Right atrium auricular region (tissue), 2 donors: ENCODE measurements at regions not wholly inside any gene's neighbourhood (a gene's known extent, or its start where the extent isn't known, plus 50 kb on each side); places are given as distances from the start of the nearest gene placed in this dataset.
"Not testable (repeated sequence)": the region's sequence is repeated elsewhere in the genome, so short reads cannot be mapped to it uniquely, and the experiment has no call there.

Experiments
- DNase-seq: peaks from one replicate; pipeline ENCODE4 v3.0.0-alpha.2; 2019; ENCODE audit warnings: low spot score
- H3K27ac ChIP-seq, 2 donors: fragments of 200-600 bp; sonication (generic); 1 replicate in 1 of 2; 2 replicates in 1 of 2; pipeline ENCODE4 v1.5.1; 2016 to 2019
- H3K27me3 ChIP-seq, 2 donors: fragments of 200-600 bp; sonication (generic); one replicate each; pipeline versions ENCODE4 v1.5.1 to v1.6.0; 2017 to 2019
- H3K36me3 ChIP-seq: fragments of 200-600 bp; sonication (generic); one replicate; pipeline ENCODE4 v1.5.1; 2016
- H3K4me1 ChIP-seq, 2 donors: fragments of 200-600 bp; sonication (generic); one replicate each; pipeline versions ENCODE4 v1.5.1 to v1.6.0; 2017 to 2019
- H3K4me3 ChIP-seq, 2 donors: fragments of 200-600 bp; sonication (generic); 1 replicate in 1 of 2; 2 replicates in 1 of 2; pipeline ENCODE4 v1.5.1; 2017 to 2019; ENCODE audit warnings: mild to moderate bottlenecking in 1 of 2, moderate library complexity in 1 of 2
- H3K9me3 ChIP-seq, 2 donors: fragments of 200-600 bp; sonication (generic); one replicate each; pipeline ENCODE4 v1.5.1; 2019
- TF ChIP-seq, protein P1 (sequence below), 2 donors: fragments of 200-600 bp; sonication (generic); IDR thresholded peaks; one replicate each; pipeline ENCODE4 v1.5.1; 2019; ENCODE audit warnings: antibody characterized with exemption in 2 of 2

DNA sequence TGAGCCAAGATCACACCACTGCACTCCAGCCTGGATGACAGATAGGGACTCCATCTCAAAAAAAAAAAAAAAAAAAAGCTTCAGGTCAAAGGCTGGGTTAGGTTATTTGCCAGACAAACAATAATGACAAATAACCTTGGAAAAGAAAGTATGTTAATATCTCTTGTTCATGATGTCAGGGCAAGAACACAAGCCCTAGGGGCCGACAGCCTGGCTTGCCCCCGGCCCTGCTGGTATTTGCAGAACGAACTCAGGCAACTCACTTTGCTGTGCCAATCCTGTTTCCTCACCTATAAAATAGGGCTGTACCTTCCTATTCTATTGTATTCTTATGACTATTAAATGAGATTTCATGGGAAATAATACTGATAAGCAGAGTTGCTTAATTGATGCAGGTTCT is 75.4 kb upstream of the CDC42EP3 start:
- no peaks in the 10 kb centered on the region for H3K4me1 ChIP-seq
- no peaks in the 10 kb centered on the region for H3K36me3 ChIP-seq
- TF ChIP-seq, protein P1, sequence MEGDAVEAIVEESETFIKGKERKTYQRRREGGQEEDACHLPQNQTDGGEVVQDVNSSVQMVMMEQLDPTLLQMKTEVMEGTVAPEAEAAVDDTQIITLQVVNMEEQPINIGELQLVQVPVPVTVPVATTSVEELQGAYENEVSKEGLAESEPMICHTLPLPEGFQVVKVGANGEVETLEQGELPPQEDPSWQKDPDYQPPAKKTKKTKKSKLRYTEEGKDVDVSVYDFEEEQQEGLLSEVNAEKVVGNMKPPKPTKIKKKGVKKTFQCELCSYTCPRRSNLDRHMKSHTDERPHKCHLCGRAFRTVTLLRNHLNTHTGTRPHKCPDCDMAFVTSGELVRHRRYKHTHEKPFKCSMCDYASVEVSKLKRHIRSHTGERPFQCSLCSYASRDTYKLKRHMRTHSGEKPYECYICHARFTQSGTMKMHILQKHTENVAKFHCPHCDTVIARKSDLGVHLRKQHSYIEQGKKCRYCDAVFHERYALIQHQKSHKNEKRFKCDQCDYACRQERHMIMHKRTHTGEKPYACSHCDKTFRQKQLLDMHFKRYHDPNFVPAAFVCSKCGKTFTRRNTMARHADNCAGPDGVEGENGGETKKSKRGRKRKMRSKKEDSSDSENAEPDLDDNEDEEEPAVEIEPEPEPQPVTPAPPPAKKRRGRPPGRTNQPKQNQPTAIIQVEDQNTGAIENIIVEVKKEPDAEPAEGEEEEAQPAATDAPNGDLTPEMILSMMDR (IDR thresholded peaks at IDR 0.05), result no peak
- no peaks in the 10 kb centered on the region for H3K9me3 ChIP-seq
- DNase-seq, result no peak
- H3K4me3 ChIP-seq, result no peak overlapping the region
- H3K27me3 ChIP-seq, result no peaks in the 10 kb centered on the region
- no peak overlapping the region for H3K27ac ChIP-seq

DNA sequence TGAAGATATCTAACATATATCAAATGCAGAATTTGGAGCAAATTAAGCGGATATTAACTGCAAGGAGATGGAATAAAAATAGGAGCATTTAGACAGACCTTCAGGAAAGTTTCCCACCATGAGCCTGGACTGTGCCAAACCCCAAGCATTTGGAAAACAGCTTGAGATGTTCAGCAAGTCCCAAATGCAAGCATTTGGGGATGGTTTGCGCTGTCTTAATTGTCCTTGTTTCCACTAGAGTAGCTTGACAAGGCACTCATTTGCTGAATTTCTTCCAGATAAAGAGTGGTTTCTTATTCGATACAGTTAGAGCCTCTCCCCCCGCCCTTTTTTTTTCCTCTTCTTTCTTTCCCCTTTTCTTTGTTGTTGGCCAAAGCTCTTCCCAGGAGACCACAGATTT is 77.1 kb upstream of the CDC42EP3 start:
- Histone ChIP-seq H3K27ac (no peak overlapping the region), H3K4me3 (no peak overlapping the region), H3K9me3 (no peaks in the 10 kb centered on the region), H3K36me3 (no peaks in the 10 kb centered on the region), H3K27me3 (no peaks in the 10 kb centered on the region), H3K4me1 (no peaks in the 10 kb centered on the region)
- no peak for DNase-seq
- TF ChIP-seq, protein P1 (IDR thresholded peaks at IDR 0.05), result no peak

DNA sequence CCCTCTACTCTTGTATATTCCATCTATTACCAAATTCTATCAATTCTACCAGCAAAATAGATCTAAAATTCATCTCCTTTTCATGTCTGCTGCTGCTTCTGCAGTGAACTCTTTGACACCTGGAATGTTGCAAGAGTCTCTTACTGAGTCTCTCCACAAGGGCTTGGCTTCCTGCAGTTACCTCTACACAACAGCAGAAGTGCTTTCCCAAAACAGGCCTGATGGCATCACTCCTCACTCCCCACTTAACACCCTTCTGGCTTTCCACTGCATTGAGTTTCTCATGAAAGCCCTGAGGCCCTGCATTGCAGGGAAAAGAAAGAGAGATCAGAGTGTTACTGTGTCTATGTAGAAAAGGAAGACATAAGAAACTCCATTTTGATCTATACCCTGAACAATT is 78.8 kb upstream of the CDC42EP3 start:
- H3K36me3 ChIP-seq, H3K4me1 ChIP-seq: not testable (repeated sequence)

DNA sequence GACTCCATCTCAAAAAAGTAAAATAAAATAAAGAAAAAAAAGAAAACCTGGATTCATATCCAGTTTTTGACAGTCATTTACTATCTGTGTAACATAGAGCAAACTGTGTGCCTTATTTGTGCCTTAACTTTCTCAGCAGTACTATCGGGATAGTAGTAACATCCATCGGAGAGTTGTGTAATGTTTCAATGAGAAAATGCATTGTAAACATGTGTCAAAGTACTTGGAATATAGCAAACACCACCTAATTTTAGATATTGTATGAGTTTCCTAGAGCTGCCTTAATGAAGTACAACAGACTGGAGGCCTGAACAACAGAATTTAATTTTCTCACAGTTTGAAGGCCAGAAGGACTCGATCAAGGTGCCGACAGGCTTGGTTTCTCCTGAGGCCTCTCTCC is 81.3 kb upstream of the CDC42EP3 start:
- Histone ChIP-seq H3K27ac (no peak overlapping the region), H3K9me3 (no peaks in the 10 kb centered on the region), H3K36me3 (no peaks in the 10 kb centered on the region), H3K4me1 (no peaks in the 10 kb centered on the region), H3K27me3 (no peaks in the 10 kb centered on the region), H3K4me3 (no peak overlapping the region)
- no peak for DNase-seq
- TF ChIP-seq, protein P1 (IDR thresholded peaks at IDR 0.05), result no peak

More for the DNA sequence above, 78.8 kb upstream of the CDC42EP3 start:
- not testable (repeated sequence) for DNase-seq, H3K27me3 ChIP-seq, H3K27ac ChIP-seq, H3K4me3 ChIP-seq, H3K9me3 ChIP-seq

DNA sequence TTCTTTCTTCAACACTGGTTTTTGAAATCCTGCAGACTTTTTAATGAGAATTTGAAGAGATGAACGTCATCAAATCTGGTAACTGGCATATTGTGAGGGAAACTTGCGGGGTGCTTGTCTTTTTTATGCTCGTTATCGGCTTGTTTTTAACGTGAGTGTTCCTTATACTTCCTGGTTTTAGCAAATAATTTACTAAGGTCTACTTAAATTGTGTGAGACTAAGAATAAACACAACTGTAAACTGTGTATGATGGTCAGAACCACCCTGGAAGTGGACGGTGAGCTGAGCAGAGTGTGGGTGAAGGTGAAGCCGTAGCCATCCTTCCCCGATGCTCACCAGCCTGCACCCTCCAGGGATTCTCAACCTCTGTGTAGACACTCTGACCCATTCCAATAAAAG is 82.3 kb upstream of the CDC42EP3 start:
- no peak overlapping the region for H3K4me3 ChIP-seq
- TF ChIP-seq, protein P1 (IDR thresholded peaks at IDR 0.05), result no peak
- H3K36me3 ChIP-seq, result no peaks in the 10 kb centered on the region
- no peaks in the 10 kb centered on the region for H3K9me3 ChIP-seq
- H3K27me3 ChIP-seq, result no peaks in the 10 kb centered on the region
- no peak overlapping the region for H3K27ac ChIP-seq
- H3K4me1 ChIP-seq, result no peaks in the 10 kb centered on the region
- no peak for DNase-seq

DNA sequence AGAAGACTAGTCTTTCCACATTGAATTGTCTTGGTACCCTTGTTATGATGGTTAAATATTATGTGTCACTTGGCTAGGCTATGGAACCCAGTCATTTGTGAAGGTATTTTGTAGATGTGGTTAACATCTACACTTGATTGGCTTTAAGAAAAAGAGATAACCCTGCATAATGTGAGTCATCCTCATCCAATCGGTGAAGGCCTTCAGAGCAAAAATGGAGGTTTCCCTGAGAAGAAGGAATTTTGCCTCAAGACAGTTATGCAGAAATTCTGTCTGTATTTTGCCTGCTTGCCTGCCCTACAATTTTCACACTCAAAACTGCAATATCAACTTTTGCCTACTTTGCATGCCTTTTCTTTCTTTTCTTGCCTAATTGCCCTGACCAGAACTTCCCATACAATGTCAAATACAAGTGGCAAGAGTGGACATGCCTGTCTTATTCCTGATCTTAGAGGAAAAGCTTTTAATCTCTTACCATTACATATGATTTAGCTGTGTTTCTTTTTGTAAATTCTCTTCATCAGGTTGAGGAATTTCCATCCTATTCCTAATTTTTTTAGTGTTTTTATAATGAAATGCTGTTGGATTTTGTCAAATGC is 84.6 kb upstream of the CDC42EP3 start:
- H3K4me1 ChIP-seq, H3K9me3 ChIP-seq, H3K4me3 ChIP-seq, H3K27me3 ChIP-seq, H3K27ac ChIP-seq, H3K36me3 ChIP-seq, DNase-seq: not testable (repeated sequence)

DNA sequence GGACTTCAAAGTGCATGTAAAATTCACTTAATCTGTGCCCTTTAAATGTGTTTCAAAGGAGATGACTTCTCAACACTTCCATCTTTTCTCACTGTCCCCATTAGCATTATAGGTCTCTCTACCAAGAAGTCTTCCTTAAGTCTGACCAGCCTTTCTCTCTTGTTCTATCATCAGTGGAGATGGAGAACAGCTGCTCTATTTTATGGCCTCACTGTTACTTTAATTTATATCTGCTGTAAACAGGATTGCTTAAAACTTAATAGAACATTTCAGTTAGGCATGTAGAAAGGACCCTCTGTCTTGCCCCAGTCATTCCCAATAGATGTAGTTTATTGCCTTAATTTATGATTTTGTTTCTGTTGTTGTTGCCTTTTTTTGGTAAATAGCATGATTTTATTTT is 86.0 kb upstream of the CDC42EP3 start:
- H3K36me3 ChIP-seq, H3K27ac ChIP-seq, H3K27me3 ChIP-seq, H3K4me1 ChIP-seq, H3K9me3 ChIP-seq, H3K4me3 ChIP-seq, DNase-seq: not testable (repeated sequence)

DNA sequence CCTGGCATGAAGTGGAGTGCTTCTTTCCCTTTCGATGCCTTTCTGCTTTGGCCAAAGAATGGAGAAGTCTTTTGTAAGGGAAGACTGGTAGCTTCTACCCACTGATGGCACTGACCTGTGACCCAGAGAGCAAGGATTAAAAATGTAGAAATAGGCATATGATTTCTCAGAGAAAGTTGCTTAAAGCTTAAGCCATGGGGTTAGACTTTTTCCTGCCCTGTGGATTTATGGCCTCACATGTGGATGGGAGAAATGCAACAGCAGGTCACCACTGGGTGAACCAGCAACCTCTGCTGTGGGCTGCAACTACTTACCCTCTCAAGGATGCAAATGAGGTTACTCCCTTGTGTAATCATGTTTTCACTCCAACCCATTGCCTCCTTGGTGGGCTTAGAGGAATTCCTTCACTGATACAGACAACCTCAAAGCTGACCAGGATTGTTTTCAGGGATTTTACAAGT is 86.7 kb upstream of the CDC42EP3 start:
- not testable (repeated sequence) for DNase-seq, H3K9me3 ChIP-seq, H3K36me3 ChIP-seq, H3K27ac ChIP-seq, H3K4me1 ChIP-seq, H3K27me3 ChIP-seq, H3K4me3 ChIP-seq

DNA sequence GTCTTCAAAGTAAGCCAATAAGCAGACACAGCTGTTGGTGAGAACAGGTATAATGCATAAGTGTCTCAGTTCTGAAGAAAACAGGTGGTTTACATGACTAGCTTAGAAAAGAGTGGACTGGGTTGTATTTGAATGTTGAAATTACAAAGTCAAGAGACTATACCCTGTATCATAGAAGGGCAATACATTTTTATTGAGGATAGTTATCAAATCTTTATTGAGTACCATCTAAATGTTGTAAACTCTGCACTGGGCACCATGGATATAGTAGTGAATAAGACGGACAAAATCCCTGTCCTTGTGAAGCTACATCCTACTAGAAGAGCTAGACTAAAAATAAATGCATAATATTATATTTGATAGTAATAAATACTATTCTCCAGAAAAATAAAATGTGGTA is 88.5 kb upstream of the CDC42EP3 start:
- H3K4me1 ChIP-seq, DNase-seq, H3K27me3 ChIP-seq, H3K36me3 ChIP-seq, H3K9me3 ChIP-seq, H3K27ac ChIP-seq, H3K4me3 ChIP-seq: not testable (repeated sequence)
